ENCODE measurements at regions not wholly inside any gene's neighbourhood (a gene's known extent, or its start where the extent isn't known, plus 50 kb on each side); places are given as distances from the start of the nearest gene placed in this dataset.

DNA sequence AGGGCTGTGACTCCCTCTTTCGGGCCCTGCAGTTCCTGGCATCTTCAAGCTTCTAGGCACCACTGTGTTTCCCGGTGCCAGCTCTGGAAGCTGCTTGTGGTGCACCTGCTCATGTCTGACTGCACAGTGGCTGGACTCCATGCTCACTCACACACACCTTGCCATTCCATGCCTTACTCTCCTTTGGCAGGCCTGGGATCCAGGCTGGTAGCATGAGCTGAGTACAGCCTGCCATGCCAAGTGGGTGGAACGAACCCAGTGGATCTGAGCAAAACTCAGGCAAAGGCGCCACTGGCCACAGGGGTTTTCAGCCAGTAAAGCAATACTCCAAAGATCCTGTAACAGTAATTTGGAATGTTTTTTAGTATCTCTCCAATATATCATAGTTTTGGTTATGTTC, 902.7 kb upstream of the USP15 start:
- DNase-seq = no peak

DNA sequence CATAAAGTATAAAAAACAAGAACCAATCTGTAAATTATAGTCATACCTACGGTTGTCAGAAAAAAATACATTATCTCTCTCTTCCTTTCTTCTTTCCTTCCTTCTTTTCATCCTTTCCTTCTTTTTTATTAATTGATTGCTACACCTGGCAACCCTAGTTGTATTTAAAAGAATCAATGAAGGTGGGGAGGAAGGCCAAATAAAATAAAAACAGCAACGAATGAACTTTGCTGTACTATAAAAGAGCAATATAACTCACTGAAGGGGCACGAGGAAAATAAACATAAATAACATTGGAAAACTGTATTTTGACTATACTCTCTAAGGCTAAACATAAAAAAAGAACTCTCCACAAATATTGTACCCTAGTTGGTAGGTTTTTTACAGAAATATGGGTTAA, 898.2 kb upstream of the USP15 start:
- DNase-seq = no peak

DNA sequence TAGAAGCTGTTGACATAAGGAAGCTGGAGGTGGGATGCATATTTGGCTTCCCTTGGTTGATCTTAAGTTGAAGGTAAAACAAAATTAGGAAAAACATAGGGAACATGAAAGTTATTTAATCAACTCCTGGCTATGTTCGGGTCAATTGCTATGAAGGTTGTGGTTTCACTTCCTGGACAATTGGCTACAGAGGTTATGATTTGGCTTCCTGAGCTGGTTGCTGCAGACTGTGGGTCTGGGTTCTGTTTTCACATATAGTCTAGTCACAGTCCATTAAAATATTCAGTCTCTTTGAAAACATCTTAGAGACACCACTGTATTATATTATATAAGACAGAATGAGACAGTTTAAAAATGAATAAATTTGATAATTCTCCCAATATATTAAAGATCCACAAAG, 895.2 kb upstream of the USP15 start:
- no peak for DNase-seq

DNA sequence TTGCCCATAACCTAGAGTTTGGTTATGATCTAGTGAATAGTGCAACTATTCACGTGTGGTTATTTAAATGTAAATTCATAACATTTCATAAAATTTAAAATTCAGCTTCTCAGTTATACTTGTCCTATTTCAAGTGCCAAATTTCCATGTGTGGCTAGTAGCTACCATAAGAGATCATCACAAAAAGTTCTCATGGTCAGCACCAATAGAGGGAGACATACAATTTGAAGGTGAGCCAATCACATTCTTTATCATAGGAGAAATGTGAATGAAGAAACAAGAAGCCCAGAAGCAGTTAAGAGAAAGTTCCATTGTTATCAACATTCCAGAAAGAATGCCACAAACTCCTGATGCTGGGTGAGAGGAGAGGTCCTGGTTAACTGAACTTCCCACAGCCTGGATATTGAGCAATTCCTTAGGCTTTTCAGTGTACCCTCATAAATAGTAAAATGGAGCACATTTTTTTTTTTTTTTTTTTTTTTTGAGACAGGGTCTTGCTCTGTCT, 892.9 kb upstream of the USP15 start:
- DNase-seq = no peak

DNA sequence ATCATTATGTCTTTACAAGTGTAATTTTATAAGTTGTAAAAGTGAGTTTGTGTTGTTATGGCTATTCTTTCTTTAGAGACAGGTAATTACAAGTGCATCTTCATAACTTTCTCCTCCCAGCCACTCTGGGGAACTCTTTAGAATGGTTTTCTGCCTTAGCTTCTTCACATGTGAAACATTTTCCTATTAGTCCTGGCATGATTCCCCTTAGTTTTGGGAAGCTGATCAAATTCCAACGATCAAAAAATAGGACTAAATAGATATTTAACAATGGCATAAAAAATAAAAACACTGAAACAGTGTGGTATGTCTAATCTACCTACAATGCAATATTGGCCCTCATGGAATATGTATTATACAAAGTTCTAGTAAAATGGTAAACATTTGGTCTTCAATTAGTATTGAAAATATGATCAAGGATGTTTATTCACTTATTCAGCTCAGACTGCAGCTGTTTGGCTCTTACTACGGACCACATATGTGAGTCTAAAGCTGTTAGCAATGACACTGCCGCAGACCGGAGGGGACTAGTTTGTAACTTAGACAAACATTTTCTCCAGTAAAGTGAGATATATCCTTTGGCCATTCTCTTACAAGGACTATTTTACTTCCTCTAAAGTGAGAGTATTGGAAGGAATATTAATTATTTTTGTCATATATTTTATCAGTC, 890.8 kb upstream of the USP15 start:
- no peak for DNase-seq

DNA sequence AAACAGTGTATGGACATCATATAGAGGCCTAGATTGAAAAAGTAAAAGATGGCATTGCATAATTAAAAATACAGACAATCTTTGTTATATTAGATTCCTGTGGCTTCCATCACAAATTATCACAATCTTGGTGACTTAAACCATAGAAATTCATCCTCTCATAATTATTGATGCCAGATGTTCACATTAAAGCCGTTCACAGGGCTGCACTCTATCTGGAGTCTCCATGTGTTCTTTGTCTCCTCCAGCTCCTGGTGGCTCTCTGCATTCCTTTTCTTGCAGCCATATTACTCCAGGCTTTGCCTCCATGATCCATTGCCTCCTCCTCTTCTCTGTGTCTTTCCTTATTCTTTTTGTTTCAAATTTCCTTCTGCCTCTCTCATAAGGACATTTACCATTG, 875.7 kb upstream of the USP15 start:
- no peak for DNase-seq

DNA sequence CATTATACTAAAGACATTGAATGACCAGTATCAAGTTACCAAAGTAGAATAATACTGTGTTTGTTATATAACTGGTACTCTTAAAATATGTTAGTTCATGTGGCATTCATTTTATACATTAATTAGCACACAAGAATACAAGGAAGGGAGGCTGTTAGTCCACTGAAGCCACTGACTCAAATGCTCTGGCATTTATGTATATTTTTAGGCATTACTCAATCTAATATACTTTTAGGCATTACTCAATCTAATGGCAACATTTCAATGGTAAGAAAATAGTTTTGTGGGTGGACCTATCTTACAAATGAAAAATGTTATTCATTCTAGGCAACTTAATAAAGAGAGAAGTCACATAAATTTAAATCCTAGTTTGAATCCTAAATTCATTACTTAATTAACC, 874.4 kb upstream of the USP15 start:
- no peak for DNase-seq

DNA sequence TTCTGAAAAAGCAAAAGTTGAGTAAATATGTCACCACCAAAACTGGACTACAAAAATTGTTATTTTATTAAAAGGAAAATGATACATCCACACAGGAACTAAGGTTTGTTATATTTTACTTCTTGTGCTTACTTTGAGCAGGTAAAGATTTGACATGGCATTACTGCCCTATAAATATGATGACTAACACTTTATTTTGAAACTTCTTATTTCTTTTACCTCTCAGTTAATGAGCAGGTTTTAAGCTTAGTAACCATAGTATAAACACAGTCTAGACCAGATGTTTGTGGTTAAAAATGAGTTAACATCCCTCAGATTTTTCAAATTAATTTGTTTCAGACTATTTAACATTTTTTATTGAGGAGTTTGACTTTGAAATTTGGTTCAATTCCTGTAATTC, 862.5 kb upstream of the USP15 start:
- no peak for DNase-seq

DNA sequence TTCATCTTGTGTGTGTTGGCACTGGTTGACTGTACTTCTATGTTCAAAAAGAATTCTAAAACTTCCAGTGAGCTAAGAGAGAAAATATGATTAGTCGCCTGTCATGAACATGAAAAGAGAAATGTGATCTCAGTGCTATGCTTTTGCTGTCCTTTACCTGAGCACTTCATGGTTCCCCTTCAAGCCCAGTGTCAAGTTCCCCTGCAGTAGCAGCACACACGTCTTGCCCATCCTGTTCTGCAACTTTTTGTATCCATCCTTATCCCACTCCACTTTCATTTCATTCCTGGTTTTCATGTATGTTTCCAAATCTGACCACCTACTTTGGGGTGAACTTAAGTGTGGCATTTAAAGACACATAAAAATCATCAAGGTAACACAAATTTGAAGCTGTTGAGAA, 848.0 kb upstream of the USP15 start:
- no peak for DNase-seq

DNA sequence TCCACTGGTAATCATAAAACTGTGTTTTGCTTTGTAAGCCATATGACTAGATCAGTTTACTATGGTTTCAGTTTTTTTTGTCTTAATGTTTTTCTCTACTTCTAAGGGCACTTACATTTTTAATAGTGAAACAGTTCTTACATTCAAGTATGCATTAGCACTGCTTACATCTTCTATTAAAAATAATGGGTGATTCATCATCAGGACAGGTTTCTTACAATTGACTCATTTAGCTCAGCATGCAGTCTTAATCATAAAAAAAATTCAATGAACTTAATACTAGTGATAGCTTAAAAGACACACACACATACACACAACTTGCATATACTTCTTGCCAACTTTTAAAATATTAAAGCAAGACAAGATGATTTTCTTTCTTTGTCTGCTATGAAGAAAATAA, 845.7 kb upstream of the USP15 start:
- DNase-seq = no peak

DNA sequence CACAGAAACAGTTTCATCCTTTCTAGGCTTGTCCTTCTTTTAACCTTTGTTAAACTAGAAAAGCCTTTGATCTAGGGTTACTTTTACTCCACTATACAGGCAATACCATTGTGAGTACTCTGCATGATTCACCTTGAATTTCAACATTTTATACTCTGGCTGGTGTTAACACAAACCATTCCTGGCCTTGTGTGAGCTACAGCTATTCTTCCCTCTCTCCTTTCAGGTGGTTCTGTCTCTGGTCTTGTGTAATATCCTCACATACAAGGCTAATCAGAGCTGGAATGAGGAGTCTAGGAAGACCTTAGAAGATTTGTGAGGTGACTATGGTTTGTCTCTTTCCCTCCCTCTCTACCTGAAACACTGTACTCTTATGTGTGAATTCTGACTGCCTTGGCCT, 837.4 kb upstream of the USP15 start:
- DNase-seq = no peak

DNA sequence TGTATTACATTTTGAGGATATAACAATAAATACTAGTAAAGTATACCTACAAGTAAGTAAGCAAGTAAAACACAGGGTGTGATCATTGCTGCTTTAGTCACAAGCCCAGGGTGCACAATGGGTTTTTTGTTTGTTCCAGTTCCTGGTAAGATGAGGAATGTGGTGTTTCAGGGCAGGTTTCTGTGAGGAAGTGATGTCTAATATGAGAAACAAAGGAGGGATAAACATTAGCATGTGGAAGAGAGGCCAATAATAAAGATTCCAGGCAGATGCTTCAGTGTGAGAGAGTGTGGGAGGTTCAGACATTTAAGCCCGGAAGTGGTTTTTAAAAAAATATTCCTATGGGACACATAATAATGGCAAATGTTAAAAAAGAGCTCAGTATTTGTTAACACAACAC, 808.1 kb upstream of the USP15 start:
- no peak for DNase-seq

DNA sequence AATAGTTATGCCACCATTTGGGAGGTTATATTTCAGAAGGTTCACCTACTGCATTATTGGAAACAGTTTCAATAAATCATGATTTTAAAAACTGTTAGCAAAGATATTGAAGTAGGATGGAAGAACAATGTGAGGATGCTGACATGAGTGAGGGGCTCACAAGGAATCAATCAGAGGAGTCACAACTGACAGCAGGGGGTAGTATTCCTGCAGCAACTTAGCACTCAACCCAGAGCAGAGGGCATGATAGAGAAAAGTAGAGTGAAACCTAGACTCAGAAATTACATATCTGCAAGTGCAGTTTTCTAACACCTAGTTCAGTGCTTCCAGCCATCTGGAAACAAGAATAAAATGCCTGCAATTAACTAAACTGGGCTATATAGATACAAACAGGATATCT, 772.5 kb upstream of the USP15 start:
- no peak for DNase-seq

DNA sequence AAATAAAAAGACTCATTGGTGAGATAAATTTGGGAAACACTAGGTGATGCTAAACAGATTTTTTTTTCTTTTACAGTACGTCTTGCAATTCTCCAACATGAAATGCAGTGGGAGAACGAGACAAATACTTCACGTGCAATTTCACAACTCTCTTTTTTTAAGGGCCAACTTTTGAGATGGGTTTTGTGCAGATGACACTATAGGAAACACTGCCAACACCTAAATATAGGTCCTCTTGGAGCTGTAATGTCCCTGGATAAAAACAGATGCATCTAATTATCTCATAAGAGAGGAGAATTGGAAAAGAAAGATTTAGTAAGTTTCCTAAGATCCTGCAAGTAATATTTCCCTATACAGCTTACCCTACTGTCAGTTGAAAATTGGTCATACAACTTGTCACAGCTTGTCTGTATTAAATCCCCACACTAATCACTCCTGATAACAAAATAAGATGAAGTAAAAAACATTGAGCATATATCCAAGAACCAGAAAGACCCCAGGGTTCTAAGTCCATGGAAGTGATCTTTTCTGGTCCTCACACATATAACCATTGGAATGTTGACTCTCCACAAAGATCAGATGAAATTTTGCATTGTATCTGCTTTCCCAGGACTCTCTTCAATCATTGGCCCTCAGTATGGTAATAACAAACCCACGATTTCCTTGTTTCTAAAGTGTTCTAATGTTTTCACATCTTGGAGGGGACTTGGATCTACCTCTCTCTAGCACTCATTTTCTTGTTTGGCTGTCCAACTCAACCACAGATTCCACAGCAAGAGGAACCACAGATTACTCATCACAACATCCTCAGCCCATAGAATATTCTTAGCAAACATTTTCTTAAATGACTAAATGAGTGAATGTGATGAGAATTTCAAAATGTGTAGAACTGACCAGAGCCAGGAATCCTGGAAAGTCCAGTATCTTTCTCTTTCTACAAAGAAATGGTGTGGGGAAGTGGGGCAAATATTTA, 769.4 kb upstream of the USP15 start:
- DNase-seq = no peak

DNA sequence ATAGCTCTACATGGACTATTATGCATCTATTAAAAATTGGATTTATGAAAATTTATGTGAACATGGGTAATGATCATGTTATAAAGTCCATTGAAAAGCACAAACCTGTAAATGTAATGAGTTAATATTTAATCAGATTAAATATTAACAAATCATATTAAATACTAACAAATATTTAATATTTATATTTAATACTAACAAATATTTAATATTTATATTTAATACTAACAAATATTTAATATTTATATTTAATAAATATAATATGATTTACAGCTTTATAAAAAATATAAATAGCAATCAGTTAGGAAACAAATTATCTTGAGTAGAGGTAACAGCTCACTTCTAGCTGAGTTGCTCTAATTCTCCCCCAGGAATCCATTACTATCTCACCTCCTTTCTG, 758.0 kb upstream of the USP15 start:
- no peak for DNase-seq

DNA sequence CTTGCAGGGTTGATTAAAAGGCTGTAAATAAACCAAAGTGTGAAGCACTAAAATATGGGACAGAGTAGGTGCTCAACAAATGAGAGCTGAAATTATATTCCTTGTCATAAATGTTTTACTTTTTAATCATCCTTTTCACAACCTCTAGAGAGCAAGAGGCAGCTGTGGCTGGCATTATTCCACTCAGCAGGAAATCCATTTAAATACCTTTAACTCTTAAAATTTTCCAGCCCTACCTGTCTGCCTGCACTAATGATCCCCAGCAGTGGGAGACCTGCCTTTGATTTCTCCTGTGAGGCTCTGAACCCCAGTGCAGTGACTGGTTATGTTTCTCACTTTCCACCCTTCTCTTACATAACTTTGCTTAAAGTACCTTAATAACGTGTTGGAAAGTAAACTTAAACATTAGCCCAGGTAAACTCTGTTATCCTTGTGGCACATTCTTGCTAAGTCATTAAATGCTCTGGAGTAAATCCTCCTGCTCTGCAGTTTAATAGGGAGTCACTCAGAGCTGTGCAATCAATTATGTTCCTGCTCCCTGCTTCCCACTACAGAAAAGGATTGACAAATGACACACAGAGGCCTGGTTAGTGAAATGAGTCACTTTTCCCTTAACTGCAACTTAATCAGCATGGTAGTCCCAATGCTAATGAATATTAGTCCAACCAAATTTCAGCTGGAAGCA, 755.7 kb upstream of the USP15 start:
- DNase-seq = no peak

DNA sequence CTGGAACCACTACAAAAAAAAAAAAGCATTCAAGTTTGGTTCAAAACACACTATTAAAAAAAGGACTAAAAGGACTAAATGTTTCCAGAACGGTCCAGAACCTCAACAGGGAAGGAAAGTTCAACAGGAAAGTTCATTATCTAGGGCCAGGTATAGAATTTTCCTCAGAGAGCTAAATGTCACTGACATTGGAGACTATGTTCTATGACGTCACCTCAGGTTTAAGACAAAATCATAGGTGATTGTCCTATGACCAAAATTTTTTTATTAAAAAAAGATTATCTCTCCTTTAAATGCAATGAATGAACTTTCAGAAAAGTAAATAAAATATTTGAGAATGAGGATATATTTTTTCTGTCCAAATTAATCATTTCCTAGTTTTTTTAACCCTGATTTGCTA, 746.7 kb upstream of the USP15 start:
- DNase-seq = no peak

DNA sequence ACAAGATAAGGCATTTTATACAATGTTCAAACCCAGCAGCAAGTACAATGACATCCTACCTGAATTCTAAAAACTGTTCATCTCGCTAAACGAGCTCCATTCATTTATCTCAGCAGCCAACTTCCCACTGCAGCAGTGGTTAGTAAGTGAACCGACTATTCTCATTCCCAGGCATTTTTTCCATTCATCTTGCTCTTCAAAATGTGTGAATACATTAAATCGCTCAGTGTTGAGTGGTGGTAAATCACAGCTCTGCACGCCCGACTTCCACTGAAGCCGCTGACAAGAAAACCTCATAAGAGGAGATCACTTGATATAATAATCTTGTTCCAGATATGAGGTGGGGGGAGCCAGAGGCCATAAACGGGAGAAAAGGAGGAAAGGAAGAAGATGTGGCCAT, 746.2 kb upstream of the USP15 start:
- no peak for DNase-seq

DNA sequence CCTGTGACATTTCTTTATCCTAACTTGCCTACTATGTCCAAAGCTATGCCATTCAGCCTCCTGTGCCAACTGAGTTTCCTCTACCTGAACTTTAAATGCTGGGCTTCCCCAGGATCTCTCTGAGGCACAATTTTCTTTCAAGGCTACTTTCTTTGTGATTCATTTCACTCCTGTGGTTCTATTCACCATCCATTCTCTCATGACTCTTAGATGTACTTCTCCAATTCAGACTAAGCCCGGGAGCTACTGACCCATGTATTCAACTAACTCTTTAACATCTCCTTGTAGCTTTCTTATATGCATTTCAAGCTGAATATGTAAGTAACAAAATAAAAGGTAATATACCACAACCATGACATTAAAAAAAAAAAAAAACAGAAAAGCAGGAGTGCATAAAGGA, 738.9 kb upstream of the USP15 start:
- no peak for DNase-seq

DNA sequence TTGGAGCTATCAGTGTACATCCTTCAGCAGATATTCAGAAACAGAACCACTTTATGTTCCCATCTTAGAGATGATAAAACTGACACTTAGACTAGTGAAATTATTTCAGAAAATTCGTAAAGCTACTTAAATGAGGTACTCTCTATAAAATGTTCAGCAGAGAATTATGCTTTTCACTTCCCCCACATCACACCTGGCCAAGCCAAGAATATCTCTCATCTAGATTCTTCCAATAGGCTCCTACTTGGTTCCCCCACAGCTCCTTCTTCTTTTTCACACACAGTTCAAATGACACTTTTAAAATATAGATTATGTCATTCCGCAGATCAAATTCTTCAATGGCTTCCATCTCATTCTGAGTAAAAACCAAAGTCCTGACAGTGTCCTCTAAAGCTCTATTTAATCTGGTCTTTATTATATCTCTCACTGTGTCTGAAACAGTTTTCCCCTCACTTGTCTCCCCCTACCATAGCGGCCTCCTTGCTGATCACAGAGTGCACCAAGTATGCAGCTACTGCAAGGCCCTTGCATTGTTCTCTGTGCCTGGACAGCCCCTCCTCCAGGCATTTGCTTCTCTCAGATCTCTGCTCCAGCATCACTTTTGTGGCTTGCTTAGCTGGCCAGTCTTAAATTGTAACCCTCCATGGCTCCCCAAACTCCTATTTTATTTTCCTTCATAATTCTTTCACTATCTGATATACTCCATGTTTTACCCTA, 736.8 kb upstream of the USP15 start:
- no peak for DNase-seq

DNA sequence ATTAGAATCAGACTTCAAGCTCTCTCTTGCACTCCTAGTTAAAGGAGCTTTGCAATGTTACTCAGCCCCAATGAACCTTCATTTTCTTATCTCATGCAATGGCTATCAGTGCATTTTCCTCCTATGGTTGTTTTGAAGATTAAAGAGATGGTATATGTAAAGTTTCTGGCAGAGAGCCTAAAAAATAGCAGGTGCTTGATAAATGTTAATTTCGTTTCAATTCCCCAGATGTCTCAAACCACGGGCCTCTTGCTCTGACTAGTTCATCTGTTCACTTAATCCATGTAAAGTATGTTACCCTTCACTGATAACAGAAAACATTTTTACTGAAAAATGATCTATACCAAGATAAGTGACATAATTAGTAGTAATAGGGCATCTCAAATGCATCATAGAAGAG, 735.4 kb upstream of the USP15 start:
- DNase-seq = no peak

DNA sequence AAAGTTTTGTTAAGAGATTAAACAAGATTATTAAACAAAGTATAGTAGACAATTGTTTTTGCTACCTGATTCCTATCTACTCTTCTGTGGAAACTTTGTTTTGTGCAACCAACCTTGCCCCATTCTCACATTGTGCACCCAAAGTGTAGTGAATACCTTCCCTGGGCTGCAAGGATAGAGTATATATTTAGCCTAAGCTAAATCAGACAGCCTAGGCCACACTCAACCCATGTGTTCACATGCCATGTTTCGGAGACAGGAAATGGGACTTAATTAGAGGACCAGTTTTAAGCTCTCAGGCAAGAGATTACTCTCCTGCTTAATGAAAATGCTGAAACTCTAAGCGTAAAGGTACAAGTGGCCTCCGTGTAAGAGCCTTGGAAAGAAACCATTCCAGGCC, 734.9 kb upstream of the USP15 start:
- no peak for DNase-seq

DNA sequence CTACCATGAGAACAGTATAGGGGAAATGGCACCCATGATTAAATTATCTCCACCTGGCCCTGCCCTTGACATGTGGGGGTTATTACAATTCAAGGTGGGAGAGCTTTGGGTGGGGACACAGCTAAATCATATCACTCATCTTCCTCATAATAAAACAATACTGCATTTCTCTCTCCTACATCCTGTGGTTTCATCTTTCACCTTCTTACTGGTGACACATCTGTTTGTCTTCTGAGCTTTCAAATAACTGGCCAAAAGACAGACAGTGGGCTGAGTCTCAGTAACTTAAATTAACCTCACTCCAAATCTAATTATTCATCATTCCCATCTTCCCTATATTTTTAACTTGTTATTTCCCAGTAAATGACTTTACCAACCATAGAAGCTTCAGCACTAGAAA, 729.7 kb upstream of the USP15 start:
- DNase-seq = no peak
